ENCODE measurements at regions not wholly inside any gene's neighbourhood (a gene's known extent, or its start where the extent isn't known, plus 50 kb on each side); places are given as distances from the start of the nearest gene placed in this dataset.
A peak's percentile ranks its signal among the peaks of the same experiment; 100 is the strongest.
"Not testable (repeated sequence)": the region's sequence is repeated elsewhere in the genome, so short reads cannot be mapped to it uniquely, and the experiment has no call there.

DNA sequence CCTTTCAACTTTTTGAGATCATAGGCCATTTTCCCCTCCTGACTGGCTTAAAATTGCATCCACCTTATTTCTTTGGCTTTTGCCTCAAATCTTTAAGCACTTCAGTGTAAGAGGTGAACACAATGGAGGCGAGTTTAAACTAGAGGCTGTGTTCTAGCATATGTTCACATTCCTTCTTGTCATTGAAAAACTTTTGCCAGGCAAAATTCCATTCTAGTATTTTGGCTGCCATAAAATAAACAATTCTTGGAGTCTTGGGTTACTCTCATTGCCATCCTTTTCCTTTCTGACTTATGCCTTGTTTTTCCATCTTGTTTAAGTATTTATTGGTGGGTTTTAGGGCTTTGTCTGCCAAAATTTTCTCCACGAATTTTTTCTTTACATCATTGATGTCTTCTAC is 137.3 kb upstream of the ANXA10 start:
- peak in 1 of 2 experiments; percentile 26 for DNase-seq

DNA sequence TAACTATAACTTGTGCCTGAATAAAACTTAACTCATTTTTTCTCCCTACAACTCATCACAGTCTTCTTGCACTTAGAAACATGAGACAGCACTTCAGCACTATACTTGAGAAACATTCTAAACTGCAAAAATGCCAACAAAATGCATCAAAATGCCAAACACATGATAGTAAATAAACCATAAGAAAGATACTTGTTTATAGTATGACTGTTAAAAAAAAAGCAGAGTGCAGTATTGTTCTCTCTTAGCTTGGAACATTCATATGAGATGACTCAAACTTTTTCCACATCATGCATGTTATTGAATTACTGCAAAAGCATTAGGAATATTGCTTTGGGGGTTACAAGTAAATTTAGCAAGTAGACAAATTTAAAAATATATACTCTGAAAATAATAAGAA is 135.7 kb upstream of the ANXA10 start:
- DNase-seq: no peak

DNA sequence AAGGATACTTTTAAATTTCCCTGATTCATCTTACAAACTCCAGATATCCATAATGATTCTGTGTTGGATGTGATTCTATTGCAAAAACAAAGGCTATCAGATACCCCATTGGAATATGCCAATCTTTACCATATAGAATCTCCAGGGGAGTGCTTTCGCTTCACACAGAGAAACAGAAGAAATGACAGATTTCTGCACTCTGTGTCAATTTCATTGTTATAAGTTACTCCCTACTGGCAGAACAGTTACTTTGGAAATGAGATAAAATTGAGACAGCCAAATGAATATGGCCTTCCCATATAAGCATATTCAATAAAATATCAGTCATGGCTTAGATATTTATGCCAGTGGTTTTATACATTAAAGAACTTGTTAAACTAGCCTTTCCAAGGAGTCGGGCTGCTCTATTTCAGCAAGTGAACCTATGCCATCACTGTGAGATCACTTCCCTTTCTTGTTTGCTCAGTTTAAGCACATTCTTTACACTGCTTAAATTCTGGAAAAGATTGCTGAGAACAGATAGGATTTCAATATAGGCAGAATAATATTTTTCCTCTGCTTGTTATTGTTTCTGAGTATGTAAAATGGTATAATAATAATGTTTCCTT is 127.5 kb upstream of the ANXA10 start:
- DNase-seq: no peak

DNA sequence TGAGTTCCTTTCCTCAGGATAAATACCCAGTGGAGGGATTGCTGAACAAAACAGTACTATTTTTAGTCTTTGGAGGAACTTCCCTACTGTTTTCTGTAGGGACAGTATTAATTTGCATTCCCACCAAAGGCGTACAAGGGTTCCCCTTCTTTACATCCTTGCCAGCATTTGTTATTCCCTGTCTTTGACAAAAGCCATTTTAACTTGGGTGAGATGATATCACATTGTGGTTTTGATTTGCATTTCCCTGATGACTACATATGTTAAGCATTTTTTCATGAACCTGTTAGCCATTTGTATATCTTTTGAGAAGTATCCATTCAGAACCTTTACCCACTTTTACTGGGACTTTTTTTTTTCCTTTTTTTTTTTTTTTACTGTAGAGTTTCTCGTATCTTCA is 126.2 kb upstream of the ANXA10 start:
- no peak for DNase-seq

DNA sequence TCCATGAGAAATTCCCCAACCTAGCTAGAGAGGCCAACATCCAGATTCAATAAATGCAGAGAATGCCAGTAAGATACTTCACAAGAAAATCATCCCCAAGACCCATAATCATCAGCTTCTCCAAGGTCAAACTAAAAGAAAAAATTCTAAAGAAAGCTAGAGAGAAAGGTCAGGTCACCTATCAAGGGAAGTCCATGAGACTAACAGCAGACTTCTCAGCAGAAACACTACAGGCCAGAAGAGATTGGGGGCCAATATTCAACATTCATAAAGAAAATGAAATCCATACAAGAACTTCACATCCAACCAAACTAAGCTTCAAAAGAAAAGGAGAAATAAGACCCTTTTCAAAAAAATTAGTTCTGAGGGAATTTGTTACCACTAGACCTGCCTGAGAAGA is 118.8 kb upstream of the ANXA10 start:
- no peak for DNase-seq

GRCh38 chr4:167985565-167985964 is 106.8 kb upstream of the ANXA10 start:
- no peak for DNase-seq

DNA sequence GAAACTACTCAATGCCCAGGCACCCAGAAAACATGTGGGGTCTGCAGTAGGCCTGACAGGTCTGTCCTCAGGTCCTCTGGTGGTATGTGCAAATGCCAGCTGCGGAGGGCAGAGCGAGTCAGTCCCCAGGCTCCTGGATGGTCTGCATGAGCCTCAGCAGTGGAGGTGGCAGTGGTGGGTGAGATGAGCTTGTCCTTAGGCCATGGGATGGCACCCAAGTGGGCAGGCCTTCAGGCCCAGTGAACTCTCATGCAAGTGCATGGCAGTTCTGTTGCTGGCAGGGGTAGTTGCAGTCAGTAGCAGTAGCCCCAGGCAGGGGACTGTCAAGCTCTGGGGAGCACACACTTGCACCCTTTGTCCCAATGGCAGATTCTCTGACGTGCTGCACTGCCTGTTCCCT is 106.3 kb upstream of the ANXA10 start:
- DNase-seq: no peak

GRCh38 chr4:167987285-167987684 is 105.1 kb upstream of the ANXA10 start:
- no peak for DNase-seq

DNA sequence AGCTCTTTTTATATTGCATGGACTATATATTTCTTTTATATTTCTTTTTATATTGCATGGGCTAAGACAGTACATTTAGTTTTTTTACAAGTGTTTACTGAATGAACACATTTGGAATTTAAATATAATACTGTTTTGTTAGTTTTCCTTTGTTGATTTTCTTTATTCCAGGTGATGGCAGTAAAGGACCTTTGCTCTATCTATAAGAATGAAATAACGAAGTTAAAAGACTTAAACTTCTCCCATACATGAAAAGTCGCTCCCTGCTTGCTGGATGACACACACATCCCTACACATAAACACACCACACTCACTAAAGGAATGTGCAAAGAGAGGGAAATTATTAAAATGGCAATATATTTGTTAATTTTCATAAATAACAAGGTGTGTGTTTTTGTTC is 102.5 kb upstream of the ANXA10 start:
- no peak for DNase-seq

GRCh38 chr4:168008112-168008511 is 84.2 kb upstream of the ANXA10 start:
- DNase-seq: not testable (repeated sequence)

DNA sequence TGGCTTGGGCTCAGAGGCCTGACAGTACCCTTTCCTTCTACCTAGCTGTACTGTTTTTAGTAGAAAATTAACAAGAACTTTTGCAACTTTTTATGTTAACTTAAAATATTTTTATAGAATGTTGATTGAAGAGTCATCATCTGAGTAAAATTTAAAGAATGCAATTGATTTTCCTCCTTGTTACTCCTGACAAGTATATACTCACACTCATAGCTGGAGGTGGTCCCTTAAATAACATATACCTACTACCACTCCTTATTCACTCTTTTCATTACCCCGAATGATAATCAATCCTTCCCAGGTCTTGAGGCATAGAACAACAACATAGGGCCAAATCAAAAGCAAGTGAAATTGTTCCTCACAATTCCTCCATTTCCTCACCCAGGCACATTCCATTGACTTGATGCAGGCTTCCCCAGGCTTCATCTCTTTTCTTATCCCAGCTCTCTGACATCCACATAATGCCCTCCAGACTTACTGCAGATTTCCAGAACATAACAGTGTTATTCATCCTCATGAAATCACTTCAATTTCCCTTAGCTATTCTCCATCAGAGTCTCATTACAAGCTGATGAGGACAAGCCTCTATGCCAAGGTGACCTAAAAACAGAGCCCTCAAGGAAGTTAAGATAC is 73.2 kb upstream of the ANXA10 start:
- DNase-seq: no peak

DNA sequence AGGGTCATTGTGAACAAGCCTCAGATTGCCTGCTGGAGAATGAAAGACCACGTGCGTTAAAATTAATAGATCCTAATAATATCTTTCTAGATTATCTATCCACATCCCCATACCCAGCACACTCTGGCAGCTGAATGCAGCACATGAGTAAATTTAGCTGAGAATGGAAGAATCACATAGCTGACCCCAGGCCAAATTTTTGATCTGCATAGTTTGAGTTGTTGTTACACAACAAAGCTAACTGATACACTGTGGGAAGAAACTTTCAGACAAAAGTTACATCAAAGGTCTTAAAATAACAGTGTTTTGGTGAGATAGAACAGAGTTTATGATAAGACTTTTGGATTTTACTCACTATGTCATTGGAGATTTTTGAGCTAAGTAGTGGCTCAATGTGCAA is 72.4 kb upstream of the ANXA10 start:
- no peak for DNase-seq

DNA sequence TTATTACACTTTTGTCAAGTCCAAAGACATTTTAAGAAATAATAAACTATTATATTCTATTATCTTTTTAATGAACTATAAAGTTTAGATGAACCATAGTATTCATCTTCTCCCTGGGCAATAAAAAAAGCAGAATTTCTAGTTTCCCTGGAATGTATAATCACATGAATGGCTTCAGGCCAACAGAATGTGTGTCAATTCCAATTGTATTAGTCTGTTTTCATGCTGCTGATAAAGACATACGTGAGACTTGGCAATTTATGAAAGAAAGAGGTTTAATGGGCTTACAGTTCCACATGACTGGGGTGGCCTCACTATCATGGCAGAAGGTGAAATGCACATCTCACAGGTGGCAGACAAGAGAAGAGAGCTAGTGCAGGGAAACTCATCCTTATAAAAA is 70.7 kb upstream of the ANXA10 start:
- no peak for DNase-seq

DNA sequence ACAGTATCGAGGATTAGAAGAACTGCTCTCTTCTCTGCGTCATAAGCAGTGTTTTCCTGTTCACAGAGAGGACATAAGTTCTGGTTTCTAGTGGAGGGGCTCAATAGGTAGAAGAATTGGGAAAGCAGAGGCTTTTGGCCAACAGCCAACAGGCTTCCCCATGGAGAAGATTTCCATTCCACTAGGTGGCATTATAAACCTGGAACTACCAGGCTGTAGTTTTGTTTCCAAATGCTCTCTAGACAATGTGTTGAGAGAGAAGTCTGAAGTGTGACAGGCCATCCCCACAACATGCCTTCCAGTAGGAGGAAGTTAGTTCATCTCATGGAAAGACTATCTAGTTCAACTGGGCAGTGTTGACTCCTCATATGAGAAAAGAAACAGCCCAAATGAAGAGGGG is 63.8 kb upstream of the ANXA10 start:
- peak in 1 of 2 experiments; percentile 12 for DNase-seq

GRCh38 chr4:168028970-168029597 is 63.3 kb upstream of the ANXA10 start:
- DNase-seq: peak in 1 of 2 experiments; percentile 3

- DNase-seq: no peak
Measured at GRCh38 chr4:168037676-168038075, 54.7 kb upstream of the ANXA10 start.

DNA sequence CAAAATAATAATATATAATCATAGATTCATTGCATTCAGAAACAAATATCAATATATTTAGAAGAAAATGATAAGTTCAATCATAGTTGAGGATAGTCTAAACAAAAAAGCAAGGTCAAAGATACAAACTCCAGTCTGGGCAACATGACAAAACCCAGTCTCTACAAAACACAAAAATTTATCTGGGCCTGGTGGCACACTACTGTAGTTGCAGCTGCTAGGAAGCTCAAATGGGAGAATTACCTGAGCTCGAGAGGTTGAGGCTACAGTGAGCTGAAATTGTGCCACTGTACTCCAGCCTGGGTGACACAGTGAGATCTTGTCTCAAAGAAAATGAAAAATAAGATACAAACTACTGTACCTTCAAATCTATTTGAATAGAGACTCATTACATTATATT is 52.7 kb upstream of the ANXA10 start:
- DNase-seq: no peak
